DMS53 treated with DMSO at 0.1 percent for 48 hours (cell line): ENCODE measurements at regions not wholly inside any gene's neighbourhood (a gene's known extent, or its start where the extent isn't known, plus 50 kb on each side); places are given as distances from the start of the nearest gene placed in this dataset.
"Not testable (repeated sequence)": the region's sequence is repeated elsewhere in the genome, so short reads cannot be mapped to it uniquely, and the experiment has no call there.

ENCODE experiments used
- DNase-seq: peaks from one replicate; lab custom pipeline; 2025; ENCODE audit not compliant: unreplicated experiment; lab: John Stamatoyannopoulos, UW

DNA sequence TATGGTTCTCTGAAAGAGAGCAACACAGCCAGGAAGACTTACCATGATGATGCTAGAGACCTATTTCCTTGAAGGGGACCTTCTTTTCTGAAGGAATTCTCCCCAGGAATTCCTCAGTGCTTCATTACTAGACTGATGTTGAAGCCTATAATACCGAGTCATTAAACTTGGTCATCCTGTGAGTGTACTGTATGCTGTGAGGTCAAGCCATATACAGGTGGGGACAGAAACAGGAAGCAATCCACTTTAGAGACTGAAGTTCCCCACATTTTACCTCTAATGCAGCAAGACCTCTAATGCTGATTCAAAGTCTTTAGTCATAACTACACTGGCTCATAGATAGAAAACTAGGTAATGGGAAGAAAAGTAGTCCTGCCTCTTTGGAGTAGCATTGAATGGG, 77.1 kb upstream of the RASEF start:
- DNase-seq: no peak

GRCh38 chr9:83138422-83139135, 75.6 kb upstream of the RASEF start:
- peak; percentile 21 for DNase-seq

DNA sequence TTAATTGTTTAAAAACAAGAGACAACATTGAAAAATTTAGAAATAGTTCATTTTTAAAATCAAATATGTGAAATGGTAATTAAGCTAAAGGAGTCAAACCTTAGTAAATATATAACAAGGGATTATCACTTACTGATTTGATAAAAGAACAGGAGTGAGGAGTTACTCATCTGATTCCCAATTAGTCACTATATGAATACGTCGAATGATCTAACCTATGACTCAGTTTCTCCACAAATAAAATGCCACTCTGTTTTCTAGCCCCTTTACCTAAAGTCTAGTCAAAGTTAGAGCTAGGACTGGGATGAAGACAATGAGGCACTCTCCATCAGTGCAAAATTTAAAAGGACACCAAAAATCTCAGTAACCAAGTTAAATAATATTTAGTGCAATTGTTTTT, 70.4 kb upstream of the RASEF start:
- no peak for DNase-seq

DNA sequence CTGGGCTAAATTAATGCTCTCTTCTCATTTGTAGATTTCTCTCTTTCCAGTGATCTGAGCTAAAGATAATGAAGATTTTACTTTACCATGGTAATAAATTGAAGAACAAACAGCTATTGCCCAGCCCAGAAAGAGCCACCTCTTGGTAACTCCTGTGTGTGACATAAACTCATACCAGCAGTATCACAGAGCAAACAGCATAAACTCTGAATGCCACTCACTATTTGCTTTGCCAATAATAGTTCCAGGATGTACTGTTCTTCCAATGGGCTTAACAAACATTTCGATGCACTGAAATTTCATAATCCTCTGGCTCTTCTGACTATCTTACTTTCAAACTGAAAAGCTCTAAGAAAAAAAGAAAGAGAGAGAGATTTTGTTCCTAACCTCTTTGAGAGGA, 69.8 kb upstream of the RASEF start:
- peak; percentile 11 for DNase-seq

GRCh38 chr9:83130541-83130940, 67.6 kb upstream of the RASEF start:
- DNase-seq: peak; percentile 55

DNA sequence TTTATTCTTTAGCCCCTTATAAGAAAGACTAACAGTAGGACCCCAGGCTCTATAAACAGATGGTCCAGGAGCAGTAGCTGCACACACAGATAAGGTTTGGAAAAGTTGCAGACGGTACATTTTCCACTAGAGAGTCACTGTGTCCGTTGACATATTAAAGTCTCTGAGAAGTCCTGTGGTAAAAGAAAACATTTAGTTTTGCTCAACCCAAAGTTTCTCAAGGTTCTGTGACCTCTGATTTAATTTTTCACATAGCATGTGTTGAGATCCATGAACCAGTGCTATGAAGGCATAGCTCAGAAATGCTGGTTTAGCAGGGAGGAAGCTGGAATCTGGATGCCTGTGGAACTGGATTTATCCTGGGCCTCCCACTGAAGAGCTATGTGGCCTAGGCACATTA, 62.7 kb upstream of the RASEF start:
- DNase-seq: no peak

- no peak for DNase-seq
Measured at GRCh38 chr9:83119873-83120272, 56.9 kb upstream of the RASEF start.

- DNase-seq: no peak
Measured at GRCh38 chr9:83116026-83116425, 53.1 kb upstream of the RASEF start.

DNA sequence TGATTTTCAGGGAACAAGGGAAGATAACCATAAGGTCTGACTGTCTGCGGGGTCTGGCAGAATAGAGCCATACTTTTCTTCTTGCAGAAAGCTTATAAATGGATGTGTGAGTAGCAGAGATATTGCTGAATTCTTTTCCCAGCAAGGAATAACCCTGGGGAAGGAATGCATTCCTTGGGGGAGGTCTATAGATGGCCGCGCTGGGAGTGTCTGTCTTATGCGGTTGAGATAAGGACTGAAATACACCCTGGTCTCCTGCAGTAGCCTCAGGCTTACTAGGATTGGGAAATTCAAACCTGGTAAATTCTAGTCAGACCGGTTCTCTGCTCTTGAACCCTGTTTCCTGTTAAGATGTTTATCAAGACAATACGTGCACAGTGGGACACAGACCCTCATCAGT, 50.5 kb upstream of the RASEF start:
- not testable (repeated sequence) for DNase-seq
